NCI-H2081 (cell line): ENCODE measurements at regions not wholly inside any gene's neighbourhood (a gene's known extent, or its start where the extent isn't known, plus 50 kb on each side); places are given as distances from the start of the nearest gene placed in this dataset.
"Not testable (repeated sequence)": the region's sequence is repeated elsewhere in the genome, so short reads cannot be mapped to it uniquely, and the experiment has no call there.

Experiments used
- DNase-seq, 2 experiments: peaks; one replicate each; lab custom pipeline; 2025; lab: John Stamatoyannopoulos, UW

- no peak for DNase-seq
Measured at GRCh38 chr13:26483546-26483945, 73.9 kb upstream of the WASF3 start.

GRCh38 chr13:26484196-26484595 lies 73.3 kb upstream of the WASF3 start:
- DNase-seq: no peak

- DNase-seq: no peak
Measured at GRCh38 chr13:26485288-26485687, 72.2 kb upstream of the WASF3 start.

- DNase-seq: no peak
Measured at GRCh38 chr13:26485786-26486185, 71.7 kb upstream of the WASF3 start.

- no peak for DNase-seq
Measured at GRCh38 chr13:26486550-26486949, 70.9 kb upstream of the WASF3 start.

- DNase-seq: no peak
Measured at GRCh38 chr13:26487781-26488180, 69.7 kb upstream of the WASF3 start.

GRCh38 chr13:26488236-26489003 lies 69.1 kb upstream of the WASF3 start:
- DNase-seq: no peak

GRCh38 chr13:26492301-26492700 lies 65.2 kb upstream of the WASF3 start:
- not testable (repeated sequence) for DNase-seq

- no peak for DNase-seq
Measured at GRCh38 chr13:26494571-26495195, 62.8 kb upstream of the WASF3 start.

- no peak for DNase-seq
Measured at GRCh38 chr13:26495750-26496149, 61.7 kb upstream of the WASF3 start.

GRCh38 chr13:26497968-26498511 lies 59.4 kb upstream of the WASF3 start:
- no peak for DNase-seq

GRCh38 chr13:26498656-26499601 lies 58.6 kb upstream of the WASF3 start:
- DNase-seq: peak in 1 of 2 experiments; percentile 19

- DNase-seq: no peak
Measured at GRCh38 chr13:26500618-26501320, 56.7 kb upstream of the WASF3 start.

- DNase-seq: no peak
Measured at GRCh38 chr13:26501641-26502040, 55.8 kb upstream of the WASF3 start.

GRCh38 chr13:26502826-26503225 lies 54.7 kb upstream of the WASF3 start:
- DNase-seq: no peak

GRCh38 chr13:26503826-26504594 lies 53.5 kb upstream of the WASF3 start:
- no peak for DNase-seq
